GM18511 (cell line): ENCODE measurements at regions not wholly inside any gene's neighbourhood (a gene's known extent, or its start where the extent isn't known, plus 50 kb on each side); places are given as distances from the start of the nearest gene placed in this dataset.
"Not testable (repeated sequence)": the region's sequence is repeated elsewhere in the genome, so short reads cannot be mapped to it uniquely, and the experiment has no call there.

Experiments used
- ATAC-seq: cut with Tn5 transposase; IDR thresholded peaks from one replicate; pipeline ENCODE4 v1.9.1; 2021; ENCODE audit warnings: mild to moderate bottlenecking, moderate library complexity; ENCODE audit not compliant: unreplicated experiment

DNA sequence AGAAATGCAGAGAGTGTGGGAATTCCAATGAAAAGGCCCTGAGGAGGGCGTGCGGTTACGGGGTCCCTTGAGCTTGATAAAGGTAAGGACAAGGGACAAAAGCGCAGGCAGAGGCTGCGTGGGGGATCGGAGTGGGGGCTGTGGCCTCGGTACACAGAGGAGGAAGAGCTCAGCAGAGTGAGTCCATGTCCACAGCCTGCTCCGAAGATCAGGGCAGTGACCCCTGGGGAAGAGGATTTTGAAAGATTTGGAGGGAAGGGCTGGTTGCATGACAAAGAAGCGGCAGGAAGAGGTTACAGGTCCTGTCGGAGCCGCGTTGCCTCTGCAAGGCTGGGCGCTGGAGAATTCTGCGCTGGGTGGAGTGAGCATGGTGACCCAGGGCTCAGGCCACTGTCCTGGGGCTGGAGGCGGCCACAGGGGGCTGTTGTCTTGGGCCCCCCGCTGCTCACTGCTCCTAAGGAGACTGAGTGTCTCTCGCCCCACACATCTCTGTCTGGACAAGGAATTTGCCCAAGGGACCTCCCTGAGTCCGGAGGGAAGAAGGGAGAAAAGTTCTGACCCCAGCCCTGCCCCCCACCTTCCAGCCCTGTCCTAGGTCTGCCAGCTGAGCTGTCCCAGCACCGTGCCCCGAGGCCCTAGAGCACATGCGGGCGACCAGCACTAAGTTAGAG lies 69.8 kb upstream of the INSIG1 start:
- ATAC-seq: no peak

- ATAC-seq: no peak
Measured at GRCh38 chr7:155228459-155228845, 69.2 kb upstream of the INSIG1 start.

DNA sequence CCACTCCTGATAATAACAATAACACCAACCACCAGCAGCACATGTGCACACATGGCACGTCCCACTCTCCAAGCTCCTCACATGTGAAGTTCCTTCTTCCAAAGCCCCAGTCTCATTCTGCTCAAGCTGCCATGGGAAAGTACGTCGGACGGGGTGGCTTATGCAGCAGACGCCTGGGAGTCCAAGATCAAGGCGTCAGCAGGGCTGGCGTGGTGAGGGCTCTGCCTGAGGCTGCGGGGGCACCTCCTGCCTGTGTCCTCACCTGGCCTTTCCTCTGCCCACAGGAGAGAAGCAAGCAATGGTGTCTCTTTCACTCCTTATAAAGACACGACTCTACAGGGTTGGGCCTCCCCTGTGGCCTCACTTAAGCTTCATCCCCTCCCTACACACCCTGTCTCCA lies 68.8 kb upstream of the INSIG1 start:
- no peak for ATAC-seq

GRCh38 chr7:155229548-155230168 lies 68.0 kb upstream of the INSIG1 start:
- no peak for ATAC-seq

DNA sequence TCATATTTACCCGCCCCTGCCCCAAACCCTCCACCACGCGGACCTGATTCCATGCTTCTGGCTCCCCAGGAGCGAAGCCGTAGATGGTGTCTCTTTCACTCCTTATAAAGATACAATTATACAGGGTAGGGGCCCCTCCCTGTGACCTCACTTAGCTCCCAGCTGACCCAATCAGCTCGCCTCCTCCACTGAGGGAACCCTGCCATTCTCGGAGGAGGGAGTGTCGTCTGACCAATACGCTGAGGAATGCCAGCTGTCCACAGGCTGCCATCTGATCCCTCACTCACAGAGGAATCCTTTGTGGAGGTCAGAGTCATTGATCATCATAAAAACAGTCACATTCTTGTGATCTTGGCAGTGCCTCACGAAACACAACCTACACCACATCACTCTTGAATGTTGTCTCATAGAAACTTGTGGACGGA lies 67.5 kb upstream of the INSIG1 start:
- no peak for ATAC-seq

DNA sequence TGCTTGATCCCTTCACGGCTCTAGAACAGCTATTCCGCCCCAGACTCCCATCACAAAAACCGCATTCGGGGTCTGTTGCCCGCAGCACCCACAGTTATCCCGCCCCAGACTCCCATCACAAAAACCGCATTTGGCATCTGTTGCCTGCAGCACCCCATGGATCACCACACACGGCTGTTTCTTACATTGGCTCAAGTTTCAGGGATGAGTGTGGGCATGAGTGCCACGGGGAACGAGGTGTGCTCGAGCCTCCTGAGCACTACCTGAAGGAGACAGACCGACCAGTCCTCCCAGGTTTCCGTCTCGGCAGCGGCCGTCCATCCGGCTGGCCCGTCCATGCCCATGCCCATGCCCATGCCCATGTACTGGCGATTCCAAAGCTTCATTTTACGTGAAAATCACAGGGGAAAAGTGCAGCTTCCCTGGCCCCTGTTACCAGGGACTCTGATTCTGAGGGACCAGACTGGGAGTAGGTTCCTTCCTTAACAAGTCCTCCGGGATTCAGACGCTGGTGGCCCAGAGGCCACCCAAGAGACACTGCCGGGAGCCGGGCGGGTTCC lies 66.4 kb upstream of the INSIG1 start:
- no peak for ATAC-seq

DNA sequence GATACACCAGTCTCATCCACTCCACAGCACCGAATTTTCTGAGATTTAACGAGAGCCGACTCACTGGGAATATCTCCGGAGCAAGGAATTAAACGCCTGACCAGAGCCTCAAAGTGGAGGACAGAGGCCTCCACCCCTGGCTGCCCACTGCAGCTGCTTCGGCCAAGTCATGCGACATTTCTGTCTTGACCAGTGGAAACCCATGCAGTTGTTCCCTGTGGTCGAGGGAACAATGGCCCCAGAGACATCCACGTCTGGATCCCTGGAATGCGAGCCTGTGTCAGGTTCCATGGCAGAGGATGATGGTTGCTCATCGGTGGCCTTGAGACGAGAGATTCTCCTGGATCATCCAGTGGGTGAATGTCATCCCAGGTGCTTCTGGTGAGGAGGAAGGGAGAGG lies 65.7 kb upstream of the INSIG1 start:
- ATAC-seq: no peak

DNA sequence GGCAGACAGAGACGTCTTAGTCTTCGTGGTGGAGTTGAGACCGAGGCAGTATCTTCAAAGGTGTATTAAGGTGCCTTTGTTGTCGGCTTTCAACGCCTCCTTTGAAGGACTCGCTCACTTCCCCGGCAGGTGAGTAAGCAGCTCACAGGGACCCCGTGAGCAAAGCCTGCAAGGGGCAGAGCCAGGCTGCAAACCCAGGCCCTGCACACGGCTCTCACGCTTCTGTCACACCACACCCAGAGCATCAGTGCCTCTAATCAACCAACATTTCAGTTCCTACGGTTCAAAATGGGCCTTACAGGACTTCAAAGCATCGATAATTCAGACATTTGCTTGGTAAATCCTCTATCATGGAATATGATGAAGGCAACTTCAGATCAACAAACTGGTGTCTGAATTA lies 64.8 kb upstream of the INSIG1 start:
- no peak for ATAC-seq

GRCh38 chr7:155233311-155234157 lies 64.1 kb upstream of the INSIG1 start:
- no peak for ATAC-seq

GRCh38 chr7:155234158-155234492 lies 63.6 kb upstream of the INSIG1 start:
- ATAC-seq: no peak

GRCh38 chr7:155234950-155235789 lies 62.5 kb upstream of the INSIG1 start:
- ATAC-seq: no peak

GRCh38 chr7:155236386-155236785 lies 61.3 kb upstream of the INSIG1 start:
- no peak for ATAC-seq

- no peak for ATAC-seq
Measured at GRCh38 chr7:155237297-155237696, 60.4 kb upstream of the INSIG1 start.

DNA sequence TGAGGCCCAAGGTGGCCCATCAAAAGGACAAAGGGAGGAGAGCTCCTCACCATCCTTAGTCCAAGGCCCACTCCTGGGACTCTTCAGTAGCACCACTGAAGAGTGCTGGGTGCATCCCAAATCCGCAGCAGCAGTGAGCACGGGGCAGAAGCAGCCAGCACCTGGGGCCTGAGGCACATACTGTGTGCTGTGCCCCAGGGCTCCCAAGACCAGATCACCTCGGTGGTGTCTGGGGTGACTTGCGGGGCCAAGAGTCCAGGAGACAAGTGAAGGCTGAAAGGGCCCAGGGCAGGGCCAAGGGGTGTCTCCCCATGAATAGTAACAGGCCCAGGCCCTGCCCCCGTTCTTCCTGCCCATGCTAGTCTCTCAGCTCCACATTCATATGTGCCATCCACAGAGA lies 59.9 kb upstream of the INSIG1 start:
- no peak for ATAC-seq

- not testable (repeated sequence) for ATAC-seq
Measured at GRCh38 chr7:155239431-155240087, 58.1 kb upstream of the INSIG1 start.

DNA sequence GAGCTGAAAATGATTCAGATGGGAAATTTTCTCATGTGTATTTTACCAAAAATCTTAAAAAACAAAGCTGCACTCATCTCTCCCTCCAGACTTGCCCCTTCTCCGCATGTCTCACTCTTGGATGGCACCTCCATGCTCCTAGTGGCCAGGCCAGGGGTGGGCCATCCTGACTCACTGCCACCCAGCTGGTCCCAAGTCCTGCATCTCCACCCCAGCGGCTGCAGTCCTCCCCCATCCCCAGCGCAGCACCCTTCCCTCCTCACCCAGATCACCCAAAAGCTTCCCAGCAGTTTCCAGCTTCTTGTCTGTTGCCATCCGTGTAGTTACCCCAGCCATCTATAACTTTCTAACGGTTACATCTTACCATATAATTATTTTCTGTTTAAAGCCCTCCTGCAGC lies 53.0 kb upstream of the INSIG1 start:
- no peak for ATAC-seq

- no peak for ATAC-seq
Measured at GRCh38 chr7:155247479-155248365, 50.0 kb upstream of the INSIG1 start.
